ENCODE measurements at regions not wholly inside any gene's neighbourhood (a gene's known extent, or its start where the extent isn't known, plus 50 kb on each side); places are given as distances from the start of the nearest gene placed in this dataset.
A peak's percentile ranks its signal among the peaks of the same experiment; 100 is the strongest.

GRCh38 chrX:150164971-150165600, 198.0 kb upstream of the MAMLD1 start:
- DNase-seq: no peak

GRCh38 chrX:150165776-150166610, 197.1 kb upstream of the MAMLD1 start:
- no peak for DNase-seq

- DNase-seq: no peak
Measured at GRCh38 chrX:150167482-150168324, 195.4 kb upstream of the MAMLD1 start.

- peak; percentile 23 for DNase-seq
Measured at GRCh38 chrX:150182161-150182560, 181.0 kb upstream of the MAMLD1 start.

- no peak for DNase-seq
Measured at GRCh38 chrX:150184491-150184890, 178.6 kb upstream of the MAMLD1 start.

- no peak for DNase-seq
Measured at GRCh38 chrX:150185766-150186165, 177.4 kb upstream of the MAMLD1 start.

- DNase-seq: no peak
Measured at GRCh38 chrX:150192816-150193215, 170.3 kb upstream of the MAMLD1 start.

- no peak for DNase-seq
Measured at GRCh38 chrX:150196285-150196684, 166.8 kb upstream of the MAMLD1 start.

GRCh38 chrX:150197388-150197787, 165.7 kb upstream of the MAMLD1 start:
- DNase-seq: no peak

- no peak for DNase-seq
Measured at GRCh38 chrX:150198776-150199175, 164.3 kb upstream of the MAMLD1 start.

- no peak for DNase-seq
Measured at GRCh38 chrX:150199181-150199580, 163.9 kb upstream of the MAMLD1 start.

- DNase-seq: no peak
Measured at GRCh38 chrX:150199803-150200202, 163.3 kb upstream of the MAMLD1 start.

- DNase-seq: no peak
Measured at GRCh38 chrX:150200361-150200760, 162.8 kb upstream of the MAMLD1 start.

GRCh38 chrX:150200820-150201287, 162.3 kb upstream of the MAMLD1 start:
- DNase-seq: no peak

- no peak for DNase-seq
Measured at GRCh38 chrX:150201391-150201790, 161.7 kb upstream of the MAMLD1 start.

GRCh38 chrX:150201841-150202240, 161.3 kb upstream of the MAMLD1 start:
- DNase-seq: no peak

GRCh38 chrX:150202641-150203247, 160.4 kb upstream of the MAMLD1 start:
- DNase-seq: no peak

GRCh38 chrX:150203248-150203645, 159.9 kb upstream of the MAMLD1 start:
- no peak for DNase-seq

GRCh38 chrX:150205011-150205410, 158.1 kb upstream of the MAMLD1 start:
- DNase-seq: no peak

- no peak for DNase-seq
Measured at GRCh38 chrX:150207733-150208132, 155.4 kb upstream of the MAMLD1 start.

GRCh38 chrX:150211988-150212387, 151.1 kb upstream of the MAMLD1 start:
- no peak for DNase-seq

Data from right lung (tissue), 2 donors.